ENCODE measurements at regions not wholly inside any gene's neighbourhood (a gene's known extent, or its start where the extent isn't known, plus 50 kb on each side); places are given as distances from the start of the nearest gene placed in this dataset.

DNA sequence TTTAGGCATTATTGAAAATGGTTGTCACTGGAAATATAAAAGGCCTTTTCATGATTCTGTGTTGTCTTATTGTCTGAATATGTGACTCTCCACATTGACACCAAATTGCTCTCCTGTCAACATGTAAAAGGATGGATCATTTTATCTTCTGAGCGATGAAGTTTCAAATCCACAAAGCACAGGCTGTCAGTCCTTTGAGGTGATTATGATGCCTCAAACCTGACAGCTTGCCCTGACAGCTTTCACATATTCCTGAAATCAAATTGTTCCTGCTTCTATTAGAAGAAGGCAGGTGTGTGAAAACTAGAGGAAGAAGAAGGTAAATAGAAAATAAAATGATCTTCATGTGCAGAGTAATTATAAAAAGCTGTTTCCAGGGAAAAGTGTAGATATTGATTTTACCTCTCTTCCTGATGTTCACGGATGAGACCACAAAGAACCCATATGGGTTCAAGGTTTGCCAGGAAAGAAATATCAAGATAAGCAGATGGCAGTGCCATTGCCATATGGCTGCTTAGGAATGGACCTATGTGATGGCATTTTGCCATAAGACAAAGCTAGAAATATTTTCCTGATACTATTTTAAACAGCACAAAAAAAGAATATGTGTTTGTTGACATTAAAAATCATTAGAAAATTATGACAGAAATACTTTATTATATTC lies 1006.3 kb upstream of the AGA start:
- DNase-seq, result no peak

DNA sequence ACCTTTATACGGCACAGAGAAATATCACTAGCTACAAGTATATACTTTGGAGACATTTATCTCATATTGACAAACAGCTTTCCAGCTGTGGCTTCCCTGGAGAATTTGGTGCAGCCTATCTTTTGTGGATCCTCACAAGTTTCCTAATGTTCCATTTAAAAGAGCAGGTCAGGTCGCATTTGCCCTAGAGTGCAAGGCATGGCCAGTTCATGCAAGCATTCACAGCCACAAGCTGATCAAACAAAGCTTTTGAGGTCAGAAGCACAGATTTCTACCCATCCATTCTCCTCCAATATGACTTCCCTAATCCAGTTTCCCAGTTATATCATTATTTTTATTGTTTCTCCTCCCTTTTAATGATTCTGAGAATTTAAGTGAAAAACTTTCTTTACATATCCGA lies 1008.4 kb upstream of the AGA start:
- DNase-seq, result no peak

DNA sequence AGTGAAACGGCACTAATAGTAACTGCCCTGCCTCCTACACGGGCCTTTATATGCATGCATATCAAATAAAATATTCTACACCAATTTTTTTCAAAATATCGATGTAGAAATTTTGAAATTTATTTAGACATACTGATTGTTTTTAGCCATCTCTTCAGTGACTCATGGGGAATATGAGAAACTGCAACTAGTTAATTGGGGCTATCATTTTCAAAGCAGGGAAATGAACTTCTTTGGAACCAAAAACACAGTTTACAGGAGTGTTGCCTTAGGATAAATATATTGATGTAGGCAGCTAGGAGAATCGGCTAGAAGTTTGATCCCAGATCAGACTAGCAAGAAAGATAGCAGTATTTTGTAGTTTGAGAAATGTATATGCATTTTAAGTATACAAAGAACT lies 1010.8 kb upstream of the AGA start:
- DNase-seq, result no peak

DNA sequence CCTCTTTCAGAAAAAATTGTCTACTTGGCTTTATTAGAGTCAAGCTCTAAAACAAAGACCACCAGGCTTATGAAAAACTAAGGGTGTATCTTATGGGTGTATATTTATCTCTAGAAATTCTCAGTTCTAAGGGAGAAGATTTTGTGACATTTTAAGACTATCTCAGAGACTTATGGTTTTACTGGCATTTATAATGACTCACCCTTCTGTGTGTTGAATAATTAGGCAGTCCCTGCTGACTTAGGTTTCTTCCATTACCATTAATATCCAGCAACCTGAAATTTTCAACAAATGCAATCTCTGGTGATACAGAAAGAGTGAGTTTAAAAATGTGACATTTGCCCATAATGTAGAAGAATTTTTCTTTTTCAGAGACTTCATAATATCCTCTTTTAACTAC lies 1015.0 kb upstream of the AGA start:
- DNase-seq, result no peak

GRCh38 chr4:178462710-178463109 lies 1020.5 kb upstream of the AGA start:
- DNase-seq, result no peak

GRCh38 chr4:178463747-178464146 lies 1021.5 kb upstream of the AGA start:
- no peak for DNase-seq

DNA sequence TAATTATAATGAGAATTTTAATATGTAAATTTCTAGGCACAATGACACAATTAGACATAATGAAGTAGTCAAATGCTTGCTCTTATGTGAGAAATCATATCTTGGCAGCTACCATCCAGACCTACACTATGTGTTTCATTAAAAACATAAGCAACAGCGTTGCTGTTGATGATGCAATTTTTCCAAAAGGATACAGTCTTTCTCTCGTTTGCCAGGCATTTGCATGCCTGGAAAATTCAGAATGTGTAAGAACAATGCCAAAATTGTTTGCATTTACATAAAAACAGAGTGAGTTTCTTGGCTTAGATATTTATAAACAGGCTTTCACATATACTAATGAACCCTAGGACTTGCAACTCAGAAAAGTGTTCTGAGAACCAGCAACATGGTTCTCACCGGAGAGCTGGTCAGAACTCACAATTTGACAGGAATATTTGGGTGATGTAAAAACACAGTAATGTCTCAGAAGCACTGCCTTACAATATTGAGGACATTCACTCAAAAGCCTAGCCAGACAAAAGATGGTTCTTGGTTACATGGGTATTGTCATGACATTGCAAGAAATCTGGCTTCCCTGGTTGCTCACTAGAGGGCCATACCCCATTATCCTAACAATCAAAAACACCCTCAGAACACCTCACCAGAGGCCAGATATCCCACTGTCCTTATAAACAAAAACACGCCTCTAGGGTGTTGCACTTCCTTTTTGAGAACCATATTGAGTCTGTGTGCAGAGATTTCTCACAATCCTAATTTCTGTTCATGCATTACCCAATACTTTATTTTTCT lies 1029.0 kb upstream of the AGA start:
- DNase-seq, result no peak

- no peak for DNase-seq
Measured at GRCh38 chr4:178471994-178472393, 1029.8 kb upstream of the AGA start.

- no peak for DNase-seq
Measured at GRCh38 chr4:178480105-178480504, 1037.9 kb upstream of the AGA start.

DNA sequence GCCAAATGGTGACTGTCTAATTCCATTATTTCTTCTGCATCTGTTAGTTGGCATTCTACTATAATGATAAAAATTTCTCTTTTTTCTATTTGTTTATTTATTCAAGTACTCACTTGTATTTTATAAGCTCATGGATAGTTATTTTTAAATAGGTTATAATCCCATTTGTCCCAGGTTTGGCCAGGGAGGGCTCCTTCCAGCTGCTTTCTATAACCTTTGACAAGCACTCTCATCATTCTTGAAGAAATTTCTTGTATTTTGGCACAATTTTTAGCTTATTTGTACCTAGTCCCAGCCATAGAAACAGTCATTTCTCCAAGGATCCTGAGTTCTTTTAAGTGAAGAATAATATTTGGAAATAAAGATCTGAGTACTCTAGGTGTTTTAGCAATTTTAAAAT lies 1038.6 kb upstream of the AGA start:
- DNase-seq, result no peak

DNA sequence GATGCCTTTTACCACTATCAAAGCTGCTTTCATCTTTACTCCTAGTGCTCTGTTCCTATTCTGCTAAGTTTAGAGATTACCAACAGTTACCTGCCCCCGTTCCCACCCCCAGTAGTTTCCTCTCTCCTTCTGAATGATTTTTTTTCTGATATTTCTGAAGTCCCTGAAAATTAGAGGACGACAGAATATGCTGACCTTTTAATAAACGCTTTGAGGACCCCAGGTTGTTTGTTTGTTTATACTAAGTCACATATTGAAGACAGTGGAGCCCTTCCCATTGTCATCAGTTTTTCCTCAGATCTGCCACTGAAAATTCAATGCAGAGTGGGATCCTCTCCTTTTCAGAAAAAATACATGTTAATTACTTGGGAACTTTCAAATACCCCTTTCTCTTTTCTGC lies 1039.3 kb upstream of the AGA start:
- no peak for DNase-seq

DNA sequence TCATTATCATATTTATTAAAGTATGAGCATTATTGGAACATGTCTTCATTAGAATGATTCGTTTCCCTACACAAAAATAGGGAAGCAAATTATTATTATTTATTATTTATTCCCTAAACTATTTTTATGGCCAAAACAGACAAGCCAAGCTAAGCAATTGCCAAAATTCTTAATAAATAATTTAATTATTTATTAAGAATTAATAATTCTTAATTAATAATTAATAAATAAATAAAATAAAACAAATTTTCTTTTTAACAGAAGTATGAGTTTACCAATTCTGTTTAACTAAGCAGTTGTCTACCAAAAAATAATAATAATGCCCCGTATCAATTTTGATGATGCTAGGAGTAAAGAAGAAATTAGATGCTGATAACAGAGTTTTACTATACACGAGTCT lies 1080.8 kb upstream of the AGA start:
- DNase-seq, result no peak

DNA sequence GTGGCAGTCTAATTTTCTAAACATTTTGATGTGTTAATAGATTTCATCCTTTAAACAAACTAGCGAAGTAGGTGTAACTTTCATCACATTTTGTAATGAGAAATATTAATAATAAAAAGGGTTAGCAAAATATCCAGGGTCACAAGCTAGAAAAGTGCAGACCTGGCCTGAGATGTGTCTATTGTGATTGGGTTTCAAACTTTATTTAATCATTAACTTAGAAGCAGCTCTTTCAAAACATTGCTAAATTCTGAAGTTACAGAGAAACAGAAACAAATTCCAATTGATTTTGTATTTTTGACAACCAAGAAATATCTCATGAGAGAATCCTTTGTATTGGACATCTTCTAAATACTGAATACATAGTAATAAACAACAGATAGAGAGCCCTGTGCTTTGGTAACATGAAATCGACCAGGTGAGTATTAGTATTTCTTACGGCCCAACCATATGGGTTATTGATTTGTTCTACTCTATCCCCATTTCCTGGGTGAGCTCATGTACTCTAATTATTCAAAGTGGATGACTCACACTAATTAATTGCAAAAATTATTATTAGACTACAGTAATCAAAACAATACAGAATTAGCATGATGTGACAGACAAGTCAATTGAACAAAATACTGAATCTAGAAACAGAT lies 1093.8 kb upstream of the AGA start:
- no peak for DNase-seq

- no peak for DNase-seq
Measured at GRCh38 chr4:178553201-178553600, 1111.0 kb upstream of the AGA start.

DNA sequence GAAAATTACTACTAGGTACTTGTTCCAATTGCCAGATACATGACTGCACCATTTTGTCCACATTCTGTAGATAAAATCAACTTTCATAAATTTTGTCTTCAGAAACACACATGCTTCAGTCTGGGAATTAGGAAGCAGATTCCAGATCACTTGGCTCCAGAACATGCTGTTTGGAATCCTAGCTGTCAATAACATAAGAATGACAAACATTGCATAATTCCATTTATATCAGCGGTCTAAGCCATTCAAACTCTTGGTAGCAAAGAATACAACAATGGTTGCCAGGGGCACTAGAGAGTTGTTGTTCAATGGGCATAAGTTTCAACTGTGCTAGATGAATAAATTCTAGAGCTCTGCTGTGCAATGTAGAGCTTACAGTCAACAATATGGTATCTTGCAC lies 1112.1 kb upstream of the AGA start:
- DNase-seq, result no peak

DNA sequence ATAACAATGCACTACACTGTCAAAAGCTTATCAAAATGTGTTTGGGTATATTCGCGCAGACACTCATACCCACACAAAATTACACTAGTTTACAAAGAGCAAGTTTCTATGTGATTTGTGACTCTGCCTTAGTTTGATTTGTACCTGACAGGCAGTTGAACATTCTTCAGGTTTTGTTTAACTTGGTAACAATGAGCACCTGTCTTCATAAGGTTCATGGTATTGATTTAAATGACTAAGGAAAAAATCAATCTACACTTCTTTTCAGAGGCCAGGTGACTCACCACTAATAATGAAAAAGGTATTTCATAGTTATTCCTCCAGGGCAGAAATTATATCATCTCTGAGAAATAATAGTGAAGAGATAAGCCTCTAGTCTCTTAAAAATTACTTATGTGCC lies 1114.6 kb upstream of the AGA start:
- no peak for DNase-seq

- no peak for DNase-seq
Measured at GRCh38 chr4:178577933-178578332, 1135.7 kb upstream of the AGA start.

- DNase-seq, result no peak
Measured at GRCh38 chr4:178595500-178596138, 1153.4 kb upstream of the AGA start.

- no peak for DNase-seq
Measured at GRCh38 chr4:178598672-178599071, 1156.4 kb upstream of the AGA start.

DNA sequence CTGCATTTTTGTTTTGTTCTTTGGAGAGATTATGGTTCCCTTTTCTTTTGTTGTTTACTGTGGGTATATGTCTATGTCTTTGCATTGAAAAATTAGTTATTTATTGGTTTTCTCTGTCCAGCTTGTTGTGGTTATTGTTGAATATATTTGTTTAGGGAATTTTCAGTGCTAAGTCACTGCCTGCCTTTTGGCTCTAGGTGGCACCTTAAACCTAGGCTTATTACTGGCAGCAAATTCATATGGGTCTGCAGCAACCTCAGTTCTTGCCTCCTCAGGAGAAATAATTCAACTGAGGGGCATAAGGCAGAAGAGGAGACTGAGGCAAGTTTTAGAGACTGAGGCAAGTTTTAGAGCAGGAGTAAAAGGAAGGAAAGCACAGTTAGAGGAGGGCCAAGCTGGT lies 1157.3 kb upstream of the AGA start:
- no peak for DNase-seq

DNA sequence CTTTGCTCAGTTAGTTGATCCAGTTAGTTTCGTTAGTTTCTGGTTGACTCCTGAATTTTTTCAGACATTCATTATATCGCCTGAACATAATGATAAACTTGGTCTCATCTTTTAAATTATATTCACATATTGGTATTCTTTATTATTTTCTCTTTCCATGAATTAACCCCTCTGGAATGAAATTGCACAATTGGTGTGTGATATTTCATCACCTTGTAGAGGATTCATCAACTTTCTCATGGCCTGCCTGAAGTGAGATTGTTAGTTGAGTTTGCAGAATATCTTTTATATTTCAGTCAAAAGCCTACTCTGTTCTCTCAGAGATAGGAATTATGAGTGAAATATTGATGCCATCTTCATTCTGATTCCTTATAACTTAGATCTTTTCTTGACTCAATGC lies 1160.6 kb upstream of the AGA start:
- no peak for DNase-seq

- DNase-seq, result no peak
Measured at GRCh38 chr4:178611062-178611461, 1168.8 kb upstream of the AGA start.

- no peak for DNase-seq
Measured at GRCh38 chr4:178612733-178613132, 1170.5 kb upstream of the AGA start.

GRCh38 chr4:178632415-178632814 lies 1190.2 kb upstream of the AGA start:
- DNase-seq, result no peak
